Thyroid gland (tissue), 4 donors: ENCODE measurements at regions not wholly inside any gene's neighbourhood (a gene's known extent, or its start where the extent isn't known, plus 50 kb on each side); places are given as distances from the start of the nearest gene placed in this dataset.

Experiments used
- CTCF ChIP-seq, 6 experiments: fragments of 200-600 bp in 3 of 6; fragments of 450-650 bp in 3 of 6; sonication (generic) in 3 of 6; IDR thresholded peaks; one replicate each; pipeline ENCODE4 v1.5.1; 2016 to 2019; ENCODE audit warnings: antibody characterized with exemption in 6 of 6, mild to moderate bottlenecking in 2 of 6, inconsistent platforms in 1 of 6, moderate library complexity in 1 of 6
- POLR2A ChIP-seq, 2 donors: fragments of 450-650 bp; IDR thresholded peaks; one replicate each; pipeline ENCODE4 v1.6.1; 2017; ENCODE audit warnings: antibody characterized with exemption in 2 of 2, mild to moderate bottlenecking in 2 of 2, moderate library complexity in 1 of 2

- TF ChIP-seq CTCF (IDR thresholded peaks at IDR 0.05) (no peak), POLR2A (IDR thresholded peaks at IDR 0.05) (no peak)
These were observed 289.7 kb downstream of the AJAP1 start for GRCh38 chr1:4944072-4944471.
